Activated T-helper 2 cell treated with anti-CD3 and anti-CD28 coated beads, Interferon-gamma antibody, Interleukin-2, Interleukin-4, amounts not matched to agents 10 μg/mL and 5 μg/mL and 100 μg/mL, durations not matched to agents 14 hours and 24 hours and 36 hours (primary cell): ENCODE measurements at regions not wholly inside any gene's neighbourhood (a gene's known extent, or its start where the extent isn't known, plus 50 kb on each side); places are given as distances from the start of the nearest gene placed in this dataset.
"Not testable (repeated sequence)": the region's sequence is repeated elsewhere in the genome, so short reads cannot be mapped to it uniquely, and the experiment has no call there.

ENCODE experiments used
- DNase-seq: peaks from one replicate; pipeline ENCODE4 v3.0.0; 2021; ENCODE audit warnings: low spot score
- H3K27ac Mint-ChIP-seq: one replicate; pipeline ENCODE4 v1.8.0; 2021; ENCODE audit warnings: mixed read lengths
- H3K27me3 Mint-ChIP-seq: one replicate; pipeline ENCODE4 v1.8.0; 2021; ENCODE audit warnings: low read depth, mixed read lengths
- H3K36me3 Mint-ChIP-seq: one replicate; pipeline ENCODE4 v1.8.0; 2021; ENCODE audit warnings: low read depth, mixed read lengths
- H3K4me1 Mint-ChIP-seq: one replicate; pipeline ENCODE4 v1.8.0; 2021; ENCODE audit warnings: low read depth, mixed read lengths
- H3K4me3 Mint-ChIP-seq: one replicate; pipeline ENCODE4 v1.8.0; 2021; ENCODE audit warnings: low read depth, mild to moderate bottlenecking, moderate library complexity, mixed read lengths
- H3K9me3 Mint-ChIP-seq: one replicate; pipeline ENCODE4 v1.8.0; 2021; ENCODE audit warnings: mixed read lengths
- intact Hi-C: fragments of 100-400 bp; cut with micrococcal nuclease; formaldehyde crosslinking; loops from one replicate; pipeline ENCODE4 v1.15.1; 2023

GRCh38 chr1:148210166-148210565, 58.1 kb upstream of the NBPF11 start:
- intact Hi-C loops, H3K27me3 Mint-ChIP-seq, H3K27ac Mint-ChIP-seq, H3K4me3 Mint-ChIP-seq, DNase-seq, H3K4me1 Mint-ChIP-seq, H3K9me3 Mint-ChIP-seq, H3K36me3 Mint-ChIP-seq: not testable (repeated sequence)

DNA sequence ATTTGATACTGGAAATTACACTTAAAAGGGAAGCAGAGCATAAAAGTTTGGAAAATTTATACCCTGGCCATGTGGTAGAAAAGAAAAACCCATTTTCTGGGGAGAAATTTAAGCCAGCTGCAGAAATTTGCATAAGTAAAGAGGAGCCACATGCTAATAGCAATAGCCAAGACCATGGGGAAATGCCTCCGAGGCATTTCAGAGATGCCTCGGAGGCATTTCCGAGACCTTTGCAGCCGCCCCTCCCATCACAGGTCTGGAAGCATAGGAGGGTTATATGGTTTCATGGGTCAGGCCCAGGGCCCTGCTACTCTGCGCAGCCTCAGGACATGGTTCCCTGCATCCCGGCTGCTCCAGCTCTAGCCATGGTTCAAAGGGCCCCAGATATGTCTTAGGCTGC, 49.9 kb upstream of the NBPF11 start:
- H3K27ac Mint-ChIP-seq, H3K4me1 Mint-ChIP-seq, H3K4me3 Mint-ChIP-seq, H3K27me3 Mint-ChIP-seq, DNase-seq, H3K9me3 Mint-ChIP-seq, intact Hi-C loops, H3K36me3 Mint-ChIP-seq: not testable (repeated sequence)
